ENCODE measurements at regions not wholly inside any gene's neighbourhood (a gene's known extent, or its start where the extent isn't known, plus 50 kb on each side); places are given as distances from the start of the nearest gene placed in this dataset.
A peak's percentile ranks its signal among the peaks of the same experiment; 100 is the strongest.

- Mint-ChIP-seq H3K27me3 (no peaks in the 10 kb centered on the region), H3K4me3 (no peak overlapping the region), H3K36me3 (ENCODE audit: low read depth) (no peaks in the 10 kb centered on the region), H3K27ac (no peak overlapping the region), H3K9me3 (peaks cover 10% of the 10 kb centered on the region), H3K4me1 (ENCODE audit: low read depth) (peaks cover 11% of the 10 kb centered on the region)
- ATAC-seq (peak; percentile 79), DNase-seq (peak; percentile 40)
- POLR2A ChIA-PET = interaction anchor here (0.7 kb wide), 1 partner anchor 15 kb away, joined by 3 read pairs; no protein-coding TSS in a partner anchor
- intact Hi-C loops (cut with micrococcal nuclease) = no loop called here
- CTCF ChIA-PET = interaction anchor here (0.6 to 1.7 kb wide), 17 partner anchors 15 to 501 kb away, joined by 3 to 5 read pairs (median 3); partner anchors contain the start of gene MINDY2
- peak; percentile 68 for TF ChIP-seq CTCF (IDR thresholded peaks at IDR 0.05)
These were observed 131.6 kb downstream of the AQP9 start for GRCh38 chr15:58269455-58270414.

- Mint-ChIP-seq H3K27me3 (no peaks in the 10 kb centered on the region), H3K4me1 (ENCODE audit: low read depth) (peaks cover 11% of the 10 kb centered on the region), H3K4me3 (no peak overlapping the region), H3K36me3 (ENCODE audit: low read depth) (no peaks in the 10 kb centered on the region), H3K27ac (no peak overlapping the region), H3K9me3 (peaks cover 10% of the 10 kb centered on the region)
- ChIA-PET CTCF (interaction anchor here (1.1 to 1.2 kb wide), 3 partner anchors 32 to 297 kb away, joined by 3 to 5 read pairs (median 4); no protein-coding TSS in a partner anchor), POLR2A (interaction anchor here (0.7 kb wide), 1 partner anchor 704 kb away, joined by 3 read pairs; no protein-coding TSS in a partner anchor)
- no peak for TF ChIP-seq CTCF (IDR thresholded peaks at IDR 0.05)
- DNase-seq = no peak
- no peak for ATAC-seq
- intact Hi-C loops (cut with micrococcal nuclease) = no loop called here
These were observed 133.2 kb downstream of the AQP9 start for GRCh38 chr15:58271410-58271809.

GRCh38 chr15:58273104-58273503, 134.9 kb downstream of the AQP9 start:
- Mint-ChIP-seq H3K4me1 (ENCODE audit: low read depth) (peaks cover 11% of the 10 kb centered on the region), H3K36me3 (ENCODE audit: low read depth) (no peaks in the 10 kb centered on the region), H3K27ac (no peak overlapping the region), H3K9me3 (peaks cover 10% of the 10 kb centered on the region), H3K4me3 (no peak overlapping the region), H3K27me3 (no peaks in the 10 kb centered on the region)
- ATAC-seq (no peak), DNase-seq (no peak)
- CTCF ChIA-PET = interaction anchor here (0.9 kb wide), 1 partner anchor 11 kb away, joined by 3 read pairs; no protein-coding TSS in a partner anchor
- TF ChIP-seq CTCF (IDR thresholded peaks at IDR 0.05) = no peak
- intact Hi-C loops (cut with micrococcal nuclease) = no loop called here
- POLR2A ChIA-PET = no interaction called here

- no peak for TF ChIP-seq CTCF (IDR thresholded peaks at IDR 0.05)
- H3K4me3 Mint-ChIP-seq = no peak overlapping the region
- H3K36me3 Mint-ChIP-seq (ENCODE audit: low read depth) = no peaks in the 10 kb centered on the region
- H3K27me3 Mint-ChIP-seq = no peaks in the 10 kb centered on the region
- no peak overlapping the region for H3K27ac Mint-ChIP-seq
- ATAC-seq = no peak
- H3K9me3 Mint-ChIP-seq = peaks cover 10% of the 10 kb centered on the region
- ChIA-PET POLR2A (no interaction called here), CTCF (interaction anchor here (0.6 kb wide), 1 partner anchor 465 kb away, joined by 4 read pairs; no protein-coding TSS in a partner anchor)
- no peak for DNase-seq
- peaks cover 5% of the 10 kb centered on the region for H3K4me1 Mint-ChIP-seq (ENCODE audit: low read depth)
- intact Hi-C loops (cut with micrococcal nuclease) = no loop called here
These were observed 136.7 kb downstream of the AQP9 start for GRCh38 chr15:58274885-58275284.

GRCh38 chr15:58275785-58276184, 137.6 kb downstream of the AQP9 start:
- Mint-ChIP-seq H3K9me3 (peaks cover 10% of the 10 kb centered on the region), H3K4me1 (ENCODE audit: low read depth) (no peaks in the 10 kb centered on the region), H3K4me3 (no peak overlapping the region), H3K27me3 (no peaks in the 10 kb centered on the region), H3K27ac (no peak overlapping the region), H3K36me3 (ENCODE audit: low read depth) (no peaks in the 10 kb centered on the region)
- ATAC-seq (no peak), DNase-seq (no peak)
- ChIA-PET CTCF (no interaction called here), POLR2A (no interaction called here)
- no peak for TF ChIP-seq CTCF (IDR thresholded peaks at IDR 0.05)
- intact Hi-C loops (cut with micrococcal nuclease) = no loop called here
